GM12891 (cell line): ENCODE measurements at regions not wholly inside any gene's neighbourhood (a gene's known extent, or its start where the extent isn't known, plus 50 kb on each side); places are given as distances from the start of the nearest gene placed in this dataset.

Experiments
- PAX5 ChIP-seq: IDR thresholded peaks from 2 replicates; pipeline ENCODE4 v1.6.1; 2011; ENCODE audit warnings: low read length, moderate library complexity, mild to moderate bottlenecking; ENCODE audit not compliant: insufficient read depth, severe bottlenecking
- POLR2A ChIP-seq: IDR thresholded peaks from 2 replicates; pipeline ENCODE4 v1.6.1; 2011; ENCODE audit warnings: low read depth, low read length, control low read depth
- POLR2AphosphoS5 ChIP-seq: IDR thresholded peaks from 2 replicates; pipeline ENCODE4 v1.6.1; 2011; ENCODE audit warnings: low read depth, low read length, control low read depth
- SPI1 ChIP-seq: IDR thresholded peaks from 2 replicates; pipeline ENCODE4 v1.6.1; 2011; ENCODE audit warnings: low read depth, low read length, control low read depth
- TAF1 ChIP-seq: IDR thresholded peaks from 2 replicates; pipeline ENCODE4 v1.6.1; 2011; ENCODE audit warnings: low read depth, low read length, control low read depth

DNA sequence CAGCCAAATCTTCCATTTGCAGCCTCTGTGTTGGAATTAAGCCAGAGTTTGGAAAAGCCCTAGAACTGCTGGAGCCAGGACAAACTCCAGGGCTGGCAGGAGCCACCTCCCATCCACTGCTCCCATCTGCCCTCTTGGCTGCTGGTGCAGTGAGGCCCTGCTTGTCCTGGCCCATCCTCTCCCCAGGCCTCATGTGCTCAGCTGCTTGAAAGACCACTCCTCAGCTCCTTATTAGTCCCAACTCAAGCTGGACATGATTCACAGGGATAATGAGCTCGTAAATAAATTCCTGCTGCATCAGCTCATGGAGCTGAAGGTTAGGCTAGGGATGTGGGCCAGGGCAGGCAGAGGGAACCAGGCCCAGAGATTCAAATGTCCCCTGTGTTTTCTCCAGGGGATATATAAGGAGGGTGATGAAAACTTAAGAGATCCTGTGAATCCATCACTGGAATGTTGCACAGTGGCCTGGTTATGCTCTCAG lies 282.8 kb downstream of the RPS24 start:
- TF ChIP-seq SPI1 (no peak), POLR2AphosphoS5 (no peak), TAF1 (no peak), POLR2A (no peak), PAX5 (no peak)
